Osteocyte (in vitro differentiated cells): ENCODE measurements at regions not wholly inside any gene's neighbourhood (a gene's known extent, or its start where the extent isn't known, plus 50 kb on each side); places are given as distances from the start of the nearest gene placed in this dataset.

Experiments
- DNase-seq: peaks from one replicate; pipeline ENCODE4 v3.0.0; 2021; ENCODE audit warnings: mixed read lengths; ENCODE audit not compliant: unreplicated experiment; ENCODE audit errors: extremely low spot score
- H3K27ac Mint-ChIP-seq: one replicate; pipeline ENCODE4 v1.8.0; 2021; ENCODE audit warnings: mild to moderate bottlenecking, mixed read lengths; ENCODE audit not compliant: unreplicated experiment
- H3K27me3 Mint-ChIP-seq: one replicate; pipeline ENCODE4 v1.8.0; 2021; ENCODE audit warnings: mixed read lengths; ENCODE audit not compliant: unreplicated experiment
- H3K36me3 Mint-ChIP-seq: one replicate; pipeline ENCODE4 v1.8.0; 2021; ENCODE audit warnings: mixed read lengths; ENCODE audit not compliant: unreplicated experiment
- H3K4me1 Mint-ChIP-seq: one replicate; pipeline ENCODE4 v1.8.0; 2021; ENCODE audit warnings: mixed read lengths; ENCODE audit not compliant: unreplicated experiment
- H3K4me3 Mint-ChIP-seq: one replicate; pipeline ENCODE4 v1.8.0; 2021; ENCODE audit warnings: mild to moderate bottlenecking, moderate library complexity, mixed read lengths; ENCODE audit not compliant: unreplicated experiment
- H3K9me3 Mint-ChIP-seq: one replicate; pipeline ENCODE4 v1.8.0; 2021; ENCODE audit warnings: mixed read lengths; ENCODE audit not compliant: unreplicated experiment
- TF ChIP-seq, protein P1 (sequence below): fragments of 200-600 bp; sonication (generic); IDR thresholded peaks from 2 replicates; pipeline ENCODE4 v1.5.0; 2021; ENCODE audit warnings: antibody characterized with exemption, mild to moderate bottlenecking, moderate library complexity

GRCh38 chr6:71474942-71475341 is 186.3 kb downstream of the OGFRL1 start:
- Mint-ChIP-seq H3K4me1 (peaks cover 30% of the 10 kb centered on the region), H3K27ac (no peak overlapping the region), H3K9me3 (peaks cover 5% of the 10 kb centered on the region), H3K4me3 (no peak overlapping the region), H3K27me3 (no peaks in the 10 kb centered on the region), H3K36me3 (no peaks in the 10 kb centered on the region)
- TF ChIP-seq, protein P1, sequence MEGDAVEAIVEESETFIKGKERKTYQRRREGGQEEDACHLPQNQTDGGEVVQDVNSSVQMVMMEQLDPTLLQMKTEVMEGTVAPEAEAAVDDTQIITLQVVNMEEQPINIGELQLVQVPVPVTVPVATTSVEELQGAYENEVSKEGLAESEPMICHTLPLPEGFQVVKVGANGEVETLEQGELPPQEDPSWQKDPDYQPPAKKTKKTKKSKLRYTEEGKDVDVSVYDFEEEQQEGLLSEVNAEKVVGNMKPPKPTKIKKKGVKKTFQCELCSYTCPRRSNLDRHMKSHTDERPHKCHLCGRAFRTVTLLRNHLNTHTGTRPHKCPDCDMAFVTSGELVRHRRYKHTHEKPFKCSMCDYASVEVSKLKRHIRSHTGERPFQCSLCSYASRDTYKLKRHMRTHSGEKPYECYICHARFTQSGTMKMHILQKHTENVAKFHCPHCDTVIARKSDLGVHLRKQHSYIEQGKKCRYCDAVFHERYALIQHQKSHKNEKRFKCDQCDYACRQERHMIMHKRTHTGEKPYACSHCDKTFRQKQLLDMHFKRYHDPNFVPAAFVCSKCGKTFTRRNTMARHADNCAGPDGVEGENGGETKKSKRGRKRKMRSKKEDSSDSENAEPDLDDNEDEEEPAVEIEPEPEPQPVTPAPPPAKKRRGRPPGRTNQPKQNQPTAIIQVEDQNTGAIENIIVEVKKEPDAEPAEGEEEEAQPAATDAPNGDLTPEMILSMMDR, result no peak
- DNase-seq, result no peak

DNA sequence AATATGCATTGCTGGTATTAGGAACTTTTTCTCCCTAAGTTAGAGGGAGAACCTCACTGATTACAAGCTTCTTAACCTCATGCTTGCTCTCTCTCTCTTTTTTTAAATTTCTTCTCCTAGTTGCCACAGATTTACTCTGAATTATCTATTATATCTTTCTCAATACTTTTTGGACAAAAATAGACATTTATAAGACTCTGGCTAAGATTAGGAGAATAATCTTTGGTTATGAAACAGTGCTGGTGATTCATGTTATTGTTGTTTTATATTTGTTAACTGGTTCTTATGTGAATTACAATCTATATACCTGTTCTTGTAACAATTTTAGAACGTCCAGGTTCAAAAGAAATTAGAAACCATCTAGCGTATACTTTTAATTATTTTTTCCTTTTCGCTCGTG is 187.8 kb downstream of the OGFRL1 start:
- TF ChIP-seq, protein P1, result no peak
- no peaks in the 10 kb centered on the region for H3K9me3 Mint-ChIP-seq
- H3K36me3 Mint-ChIP-seq, result no peaks in the 10 kb centered on the region
- peaks cover 41% of the 10 kb centered on the region for H3K4me1 Mint-ChIP-seq
- DNase-seq, result no peak
- no peak overlapping the region for H3K4me3 Mint-ChIP-seq
- H3K27ac Mint-ChIP-seq, result no peak overlapping the region
- H3K27me3 Mint-ChIP-seq, result no peaks in the 10 kb centered on the region

DNA sequence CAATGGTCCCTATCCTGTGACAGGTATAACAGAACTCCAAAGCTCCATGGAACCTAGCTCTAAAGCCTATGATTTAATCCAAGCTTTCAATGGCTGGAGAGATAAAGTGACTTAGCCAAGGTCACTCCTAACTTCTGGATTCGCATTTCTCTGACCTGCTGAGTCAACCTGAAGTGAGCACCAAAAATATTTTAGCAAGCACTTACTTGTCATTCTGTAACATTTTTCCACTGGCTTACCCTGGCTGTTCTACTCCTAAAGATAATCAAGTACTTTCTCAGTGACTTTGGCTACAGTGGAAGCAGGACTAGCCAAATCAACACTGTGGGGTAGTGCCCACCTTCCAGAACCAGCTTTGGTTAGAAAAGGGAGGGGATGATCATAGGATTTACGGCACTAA is 188.3 kb downstream of the OGFRL1 start:
- no peaks in the 10 kb centered on the region for H3K36me3 Mint-ChIP-seq
- H3K4me1 Mint-ChIP-seq, result peaks cover 46% of the 10 kb centered on the region
- no peak overlapping the region for H3K4me3 Mint-ChIP-seq
- no peaks in the 10 kb centered on the region for H3K9me3 Mint-ChIP-seq
- TF ChIP-seq, protein P1, result no peak
- no peak for DNase-seq
- no peaks in the 10 kb centered on the region for H3K27me3 Mint-ChIP-seq
- H3K27ac Mint-ChIP-seq, result no peak overlapping the region

GRCh38 chr6:71478834-71479541 is 190.4 kb downstream of the OGFRL1 start:
- H3K36me3 Mint-ChIP-seq, result no peaks in the 10 kb centered on the region
- peaks cover 45% of the 10 kb centered on the region for H3K4me1 Mint-ChIP-seq
- H3K27me3 Mint-ChIP-seq, result no peaks in the 10 kb centered on the region
- peak overlapping the region; percentile 5 for H3K4me3 Mint-ChIP-seq
- TF ChIP-seq, protein P1, result no peak
- peak overlapping the region; percentile 85 for H3K27ac Mint-ChIP-seq
- H3K9me3 Mint-ChIP-seq, result no peaks in the 10 kb centered on the region
- no peak for DNase-seq

GRCh38 chr6:71480577-71480976 is 192.0 kb downstream of the OGFRL1 start:
- no peaks in the 10 kb centered on the region for H3K36me3 Mint-ChIP-seq
- TF ChIP-seq, protein P1, result no peak
- H3K4me3 Mint-ChIP-seq, result no peak overlapping the region
- H3K27me3 Mint-ChIP-seq, result no peaks in the 10 kb centered on the region
- DNase-seq, result no peak
- peaks cover 43% of the 10 kb centered on the region for H3K4me1 Mint-ChIP-seq
- H3K9me3 Mint-ChIP-seq, result no peaks in the 10 kb centered on the region
- peak overlapping the region; percentile 46 for H3K27ac Mint-ChIP-seq
